Subcutaneous abdominal adipose tissue (tissue), 5 donors: ENCODE measurements at regions not wholly inside any gene's neighbourhood (a gene's known extent, or its start where the extent isn't known, plus 50 kb on each side); places are given as distances from the start of the nearest gene placed in this dataset.

Experiments
- H3K27ac ChIP-seq: one replicate; pipeline ENCODE4 v1.7.0; 2013; ENCODE audit warnings: low read depth, mild to moderate bottlenecking, inconsistent platforms, low read length, moderate library complexity
- H3K27me3 ChIP-seq, 5 donors: one replicate each; pipeline ENCODE4 v1.7.0; 2013; ENCODE audit warnings: low read length in 5 of 5, inconsistent platforms in 1 of 5; ENCODE audit not compliant: control insufficient read depth in 5 of 5, insufficient read depth in 4 of 5
- H3K36me3 ChIP-seq, 5 donors: one replicate each; pipeline ENCODE4 v1.7.0; 2013; ENCODE audit warnings: low read length in 5 of 5; ENCODE audit not compliant: control insufficient read depth in 5 of 5, insufficient read depth in 5 of 5
- H3K4me1 ChIP-seq, 5 donors: one replicate each; pipeline ENCODE4 v1.7.0; 2013; ENCODE audit warnings: low read length in 5 of 5, mild to moderate bottlenecking in 3 of 5, moderate library complexity in 1 of 5; ENCODE audit not compliant: control insufficient read depth in 5 of 5, insufficient read depth in 5 of 5
- H3K4me3 ChIP-seq, 5 donors: one replicate each; pipeline ENCODE4 v1.7.0; 2013; ENCODE audit warnings: low read length in 5 of 5, low read depth in 1 of 5
- H3K9ac ChIP-seq, 5 donors: one replicate each; pipeline ENCODE4 v1.7.0; 2013; ENCODE audit warnings: low read length in 5 of 5, mild to moderate bottlenecking in 4 of 5, moderate library complexity in 3 of 5
- H3K9me3 ChIP-seq, 5 donors: one replicate each; pipeline ENCODE4 v1.7.0; 2013; ENCODE audit warnings: low read length in 5 of 5; ENCODE audit not compliant: control insufficient read depth in 5 of 5
- donor health status: healthy.
- donor health status: healthy.
- donor health status: healthy.
- donor health status: healthy.
- donor health status: healthy.

GRCh38 chr5:4949108-4949507 lies 191.0 kb upstream of the ADAMTS16 start:
- Histone ChIP-seq H3K4me1 (peaks cover 0 to 58% (median 35%) of the 10 kb centered on the region in 5 donors), H3K27ac (peak overlapping the region; percentile 97), H3K4me3 (no peak overlapping the region), H3K36me3 (no peaks in the 10 kb centered on the region), H3K27me3 (no peaks in the 10 kb centered on the region), H3K9me3 (no peaks in the 10 kb centered on the region), H3K9ac (peak overlapping the region in 3 of 5 donors; percentile 56 to 73 (median 69))

- no peaks in the 10 kb centered on the region for H3K27me3 ChIP-seq
- H3K27ac ChIP-seq: no peak overlapping the region
- no peaks in the 10 kb centered on the region for H3K36me3 ChIP-seq
- H3K9me3 ChIP-seq: no peaks in the 10 kb centered on the region
- H3K4me3 ChIP-seq: no peak overlapping the region
- H3K9ac ChIP-seq: no peak overlapping the region
- peaks cover 0 to 34% (median 22%) of the 10 kb centered on the region in 5 donors for H3K4me1 ChIP-seq
These were observed 186.6 kb upstream of the ADAMTS16 start for GRCh38 chr5:4953576-4953975.

GRCh38 chr5:4954048-4954447 lies 186.1 kb upstream of the ADAMTS16 start:
- H3K27ac ChIP-seq: no peak overlapping the region
- no peak overlapping the region for H3K4me3 ChIP-seq
- no peaks in the 10 kb centered on the region for H3K36me3 ChIP-seq
- no peaks in the 10 kb centered on the region for H3K9me3 ChIP-seq
- no peaks in the 10 kb centered on the region for H3K27me3 ChIP-seq
- no peak overlapping the region for H3K9ac ChIP-seq
- peaks cover 0 to 30% (median 18%) of the 10 kb centered on the region in 5 donors for H3K4me1 ChIP-seq

- no peak overlapping the region for H3K4me3 ChIP-seq
These were observed 176.9 kb upstream of the ADAMTS16 start for GRCh38 chr5:4963265-4963664.

GRCh38 chr5:4969351-4969750 lies 170.8 kb upstream of the ADAMTS16 start:
- Histone ChIP-seq H3K36me3 (no peaks in the 10 kb centered on the region), H3K9me3 (no peaks in the 10 kb centered on the region), H3K4me1 (no peaks in the 10 kb centered on the region), H3K27ac (no peak overlapping the region), H3K4me3 (no peak overlapping the region), H3K9ac (no peak overlapping the region), H3K27me3 (no peaks in the 10 kb centered on the region)

More at GRCh38 chr5:4963265-4963664, 176.9 kb upstream of the ADAMTS16 start:
- Histone ChIP-seq H3K4me1 (no peaks in the 10 kb centered on the region), H3K9me3 (no peaks in the 10 kb centered on the region), H3K27ac (no peak overlapping the region), H3K36me3 (no peaks in the 10 kb centered on the region), H3K9ac (no peak overlapping the region), H3K27me3 (no peaks in the 10 kb centered on the region)

GRCh38 chr5:4970171-4970570 lies 170.0 kb upstream of the ADAMTS16 start:
- H3K9ac ChIP-seq: no peak overlapping the region
- H3K27me3 ChIP-seq: no peaks in the 10 kb centered on the region
- no peaks in the 10 kb centered on the region for H3K4me1 ChIP-seq
- no peaks in the 10 kb centered on the region for H3K9me3 ChIP-seq
- no peak overlapping the region for H3K4me3 ChIP-seq
- no peaks in the 10 kb centered on the region for H3K36me3 ChIP-seq
- H3K27ac ChIP-seq: no peak overlapping the region

- no peak overlapping the region for H3K9ac ChIP-seq
- no peaks in the 10 kb centered on the region for H3K27me3 ChIP-seq
- no peak overlapping the region for H3K27ac ChIP-seq
These were observed 163.2 kb upstream of the ADAMTS16 start for GRCh38 chr5:4976902-4977301.

GRCh38 chr5:4977416-4978110 lies 162.6 kb upstream of the ADAMTS16 start:
- no peak overlapping the region for H3K9ac ChIP-seq
- peaks cover 0 to 6% (median 0%) of the 10 kb centered on the region in 5 donors for H3K4me1 ChIP-seq
- H3K36me3 ChIP-seq: no peaks in the 10 kb centered on the region
- H3K9me3 ChIP-seq: no peaks in the 10 kb centered on the region
- H3K4me3 ChIP-seq: no peak overlapping the region
- no peaks in the 10 kb centered on the region for H3K27me3 ChIP-seq
- H3K27ac ChIP-seq: no peak overlapping the region

More at GRCh38 chr5:4976902-4977301, 163.2 kb upstream of the ADAMTS16 start:
- H3K9me3 ChIP-seq: no peaks in the 10 kb centered on the region
- peaks cover 0 to 6% (median 0%) of the 10 kb centered on the region in 5 donors for H3K4me1 ChIP-seq
- no peak overlapping the region for H3K4me3 ChIP-seq
- no peaks in the 10 kb centered on the region for H3K36me3 ChIP-seq

- Histone ChIP-seq H3K9ac (no peak overlapping the region), H3K27me3 (no peaks in the 10 kb centered on the region), H3K27ac (no peak overlapping the region), H3K9me3 (no peaks in the 10 kb centered on the region), H3K36me3 (no peaks in the 10 kb centered on the region), H3K4me3 (no peak overlapping the region), H3K4me1 (peaks cover 0 to 6% (median 0%) of the 10 kb centered on the region in 5 donors)
These were observed 159.9 kb upstream of the ADAMTS16 start for GRCh38 chr5:4980201-4980600.

GRCh38 chr5:4981608-4982007 lies 158.5 kb upstream of the ADAMTS16 start:
- Histone ChIP-seq H3K27ac (no peak overlapping the region), H3K27me3 (no peaks in the 10 kb centered on the region), H3K9ac (no peak overlapping the region), H3K36me3 (no peaks in the 10 kb centered on the region), H3K4me1 (peaks cover 0 to 6% (median 0%) of the 10 kb centered on the region in 5 donors), H3K4me3 (no peak overlapping the region), H3K9me3 (no peaks in the 10 kb centered on the region)
